Ovary (tissue), 7 donors: ENCODE measurements at regions not wholly inside any gene's neighbourhood (a gene's known extent, or its start where the extent isn't known, plus 50 kb on each side); places are given as distances from the start of the nearest gene placed in this dataset.
A peak's percentile ranks its signal among the peaks of the same experiment; 100 is the strongest.

Experiments used
- DNase-seq, 5 donors: peaks; one replicate each; pipeline ENCODE4 v3.0.0-alpha.2; 2019 to 2020
- H3K27ac ChIP-seq, 2 donors: fragments of 200-600 bp; one replicate each; pipeline versions ENCODE4 v1.5.1 to v1.8.0; 2019 to 2022
- H3K27me3 ChIP-seq: fragments of 200-600 bp; one replicate; pipeline ENCODE4 v1.8.0; 2022
- H3K36me3 ChIP-seq: fragments of 200-600 bp; sonication (generic); one replicate; pipeline ENCODE4 v1.5.1; 2019
- H3K4me1 ChIP-seq: one replicate; pipeline ENCODE4 v1.8.1; 2013; ENCODE audit warnings: mild to moderate bottlenecking, moderate library complexity; ENCODE audit not compliant: insufficient read depth
- H3K4me3 ChIP-seq: fragments of 200-600 bp; sonication (generic); one replicate; pipeline ENCODE4 v1.5.1; 2017
- H3K9me3 ChIP-seq, 2 donors: fragments of 200-600 bp in 1 of 2; sonication (generic) in 1 of 2; one replicate each; pipeline versions ENCODE4 v1.5.1 to v1.8.1; 2013 to 2019; ENCODE audit warnings: mild to moderate bottlenecking in 1 of 2, moderate library complexity in 1 of 2
- EP300 ChIP-seq: sonication (generic); formaldehyde crosslinking; IDR thresholded peaks from one replicate; pipeline ENCODE4 v1.6.1; 2017; ENCODE audit warnings: antibody characterized with exemption
- POLR2A ChIP-seq: fragments of 450-650 bp; IDR thresholded peaks from one replicate; pipeline ENCODE4 v1.6.1; 2017; ENCODE audit warnings: antibody characterized with exemption, mild to moderate bottlenecking, moderate library complexity
- WGBS, 3 donors: extraction: QIAGEN DNeasy Blood & Tissue Kit in 1 of 3; methylation state at CpG; one replicate each; pipeline versions ENCODE4 v1.1.5 to v1.1.7; 2013 to 2017; 5-methylcytosine and 5-hydroxymethylcytosine counted together
- intact Hi-C, 4 donors: fragments of 100-400 bp; cut with DNase I; formaldehyde crosslinking; loops; one replicate each; pipeline versions ENCODE4 v1.11.0 to v1.15.1; 2022 to 2023
- TF ChIP-seq, protein P1 (sequence below), 3 donors: fragments of 450-650 bp in 2 of 3; fragments of 200-600 bp in 1 of 3; IDR thresholded peaks; one replicate each; pipeline versions ENCODE4 v1.5.1 to v1.8.0; 2016 to 2022; ENCODE audit warnings: antibody characterized with exemption in 3 of 3, mild to moderate bottlenecking in 1 of 3
- donor health status: DM: no; HTN: no; CAD: no; lungs with moderate emphysema.
- donor health status: DM: no; HTN: no; CAD: no.
- donor health status: Bipolar disorder and iron deficiency.
- donor health status: DM: no; HTN: no; CAD: no.
- donor health status: DM: yes; HTN: yes; CAD: no.

DNA sequence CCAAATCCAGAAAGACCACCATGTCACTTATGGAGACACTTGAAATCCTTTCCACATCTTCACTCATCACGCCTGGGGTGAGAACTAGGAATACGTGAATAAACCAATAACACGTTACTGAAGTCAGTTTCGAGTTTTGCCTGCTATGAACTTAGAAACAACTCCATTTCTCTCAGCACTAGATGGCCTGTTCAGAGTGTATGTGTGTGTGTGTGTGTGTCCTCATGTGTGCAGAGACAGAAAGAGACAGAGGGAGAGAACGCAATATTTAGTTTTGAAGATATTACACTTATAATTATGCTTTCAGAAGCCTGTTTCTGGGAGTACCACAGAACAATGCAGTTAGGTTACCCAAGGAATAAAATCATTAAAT is 81.2 kb upstream of the CCN6 start:
- Histone ChIP-seq H3K27me3 (no peaks in the 10 kb centered on the region), H3K36me3 (no peaks in the 10 kb centered on the region), H3K4me1 (peaks cover 1% of the 10 kb centered on the region), H3K27ac (peak overlapping the region; percentile 50 to 54), H3K4me3 (peak overlapping the region; percentile 16), H3K9me3 (no peaks in the 10 kb centered on the region)
- TF ChIP-seq POLR2A (no peak), EP300 (no peak)
- TF ChIP-seq, protein P1, sequence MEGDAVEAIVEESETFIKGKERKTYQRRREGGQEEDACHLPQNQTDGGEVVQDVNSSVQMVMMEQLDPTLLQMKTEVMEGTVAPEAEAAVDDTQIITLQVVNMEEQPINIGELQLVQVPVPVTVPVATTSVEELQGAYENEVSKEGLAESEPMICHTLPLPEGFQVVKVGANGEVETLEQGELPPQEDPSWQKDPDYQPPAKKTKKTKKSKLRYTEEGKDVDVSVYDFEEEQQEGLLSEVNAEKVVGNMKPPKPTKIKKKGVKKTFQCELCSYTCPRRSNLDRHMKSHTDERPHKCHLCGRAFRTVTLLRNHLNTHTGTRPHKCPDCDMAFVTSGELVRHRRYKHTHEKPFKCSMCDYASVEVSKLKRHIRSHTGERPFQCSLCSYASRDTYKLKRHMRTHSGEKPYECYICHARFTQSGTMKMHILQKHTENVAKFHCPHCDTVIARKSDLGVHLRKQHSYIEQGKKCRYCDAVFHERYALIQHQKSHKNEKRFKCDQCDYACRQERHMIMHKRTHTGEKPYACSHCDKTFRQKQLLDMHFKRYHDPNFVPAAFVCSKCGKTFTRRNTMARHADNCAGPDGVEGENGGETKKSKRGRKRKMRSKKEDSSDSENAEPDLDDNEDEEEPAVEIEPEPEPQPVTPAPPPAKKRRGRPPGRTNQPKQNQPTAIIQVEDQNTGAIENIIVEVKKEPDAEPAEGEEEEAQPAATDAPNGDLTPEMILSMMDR (IDR thresholded peaks at IDR 0.05) = no peak
- 82 to 87% (median 86%) methylated on average over 5 of the region's 5 CpGs for WGBS, 3 donors
- no peak for DNase-seq
- intact Hi-C loops = no loop called here

DNA sequence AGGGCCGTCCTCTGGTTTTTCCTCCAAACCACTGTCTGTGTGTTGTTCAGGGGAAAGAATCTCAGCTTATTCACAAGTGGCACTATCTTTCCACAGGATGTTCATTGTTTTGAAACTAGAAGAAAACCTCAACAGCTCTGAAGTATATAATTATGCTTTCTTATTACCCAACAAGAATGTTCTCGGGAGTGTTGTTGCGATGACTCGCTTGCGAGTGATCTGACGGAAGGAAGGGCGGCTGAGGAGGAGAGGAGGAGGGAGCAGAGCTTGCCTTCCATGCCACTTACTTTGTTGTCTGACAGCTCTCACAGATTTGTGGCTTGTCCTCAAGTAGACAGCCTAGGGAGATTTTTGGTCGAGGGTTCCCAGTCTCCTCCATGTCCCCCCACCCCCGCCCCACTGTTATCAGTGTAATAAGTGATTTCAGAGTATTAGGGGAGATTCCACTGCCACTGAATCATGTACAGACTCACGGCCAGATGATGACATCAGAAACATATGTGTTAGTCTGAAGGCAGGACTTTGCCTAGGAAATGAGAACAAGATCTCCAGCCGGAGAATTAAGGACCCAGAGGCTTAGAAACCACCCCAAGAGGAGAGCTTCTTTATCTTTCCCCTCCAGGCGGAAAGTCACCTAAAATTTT is 80.7 kb upstream of the CCN6 start:
- TF ChIP-seq EP300 (no peak), POLR2A (no peak)
- TF ChIP-seq, protein P1 (IDR thresholded peaks at IDR 0.05) = no peak
- Histone ChIP-seq H3K4me1 (peaks cover 1% of the 10 kb centered on the region), H3K27ac (peak overlapping the region; percentile 50 to 54), H3K36me3 (no peaks in the 10 kb centered on the region), H3K27me3 (no peaks in the 10 kb centered on the region), H3K9me3 (no peaks in the 10 kb centered on the region), H3K4me3 (peak overlapping the region; percentile 16)
- peak; percentile 39 to 75 (median 55) for DNase-seq
- intact Hi-C loops = no loop called here
- 8 to 11% (median 9%) methylated on average over 12 of the region's 12 CpGs for WGBS, 3 donors

DNA sequence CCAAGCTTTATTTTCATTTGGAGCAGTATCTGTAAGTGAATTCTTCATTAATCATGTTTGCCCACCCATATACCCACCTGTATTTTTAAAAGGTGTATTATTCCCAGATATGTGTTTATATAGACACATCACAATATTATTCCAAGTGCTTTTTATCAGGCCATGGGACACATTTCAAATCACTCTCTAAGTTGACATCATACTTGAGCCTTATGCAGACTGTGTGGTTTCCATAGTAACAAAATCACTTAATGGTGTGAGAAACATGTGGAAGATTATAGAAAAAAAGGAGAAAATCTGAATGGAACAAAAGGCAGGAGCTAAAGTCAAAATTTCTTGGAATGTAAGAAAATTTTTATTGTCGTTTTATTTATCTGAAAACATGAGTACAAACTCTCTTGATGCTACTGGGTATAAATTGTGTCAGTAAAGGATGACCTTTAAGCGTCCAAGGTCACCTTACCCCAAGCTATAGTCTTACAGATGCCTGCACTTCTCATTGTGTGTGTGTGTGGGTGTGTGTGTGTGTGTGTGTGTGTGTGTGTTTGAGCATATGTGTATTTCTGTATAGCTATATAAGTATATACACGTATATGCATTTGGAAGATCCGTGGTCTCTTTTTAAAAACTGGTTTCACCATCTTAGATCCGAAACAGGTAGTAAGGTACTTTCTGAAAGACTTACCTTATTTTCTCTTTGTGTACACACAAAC is 79.8 kb upstream of the CCN6 start:
- Histone ChIP-seq H3K9me3 (no peaks in the 10 kb centered on the region), H3K36me3 (no peaks in the 10 kb centered on the region), H3K4me1 (peaks cover 1% of the 10 kb centered on the region), H3K27ac (peak overlapping the region in 1 of 2 donors; percentile 50), H3K27me3 (no peaks in the 10 kb centered on the region), H3K4me3 (no peak overlapping the region)
- intact Hi-C loops = no loop called here
- no peak for TF ChIP-seq EP300
- no peak for TF ChIP-seq POLR2A
- TF ChIP-seq, protein P1 (IDR thresholded peaks at IDR 0.05) = no peak
- DNase-seq = no peak
- 76 to 81% (median 80%) methylated on average over 5 of the region's 5 CpGs for WGBS, 3 donors

DNA sequence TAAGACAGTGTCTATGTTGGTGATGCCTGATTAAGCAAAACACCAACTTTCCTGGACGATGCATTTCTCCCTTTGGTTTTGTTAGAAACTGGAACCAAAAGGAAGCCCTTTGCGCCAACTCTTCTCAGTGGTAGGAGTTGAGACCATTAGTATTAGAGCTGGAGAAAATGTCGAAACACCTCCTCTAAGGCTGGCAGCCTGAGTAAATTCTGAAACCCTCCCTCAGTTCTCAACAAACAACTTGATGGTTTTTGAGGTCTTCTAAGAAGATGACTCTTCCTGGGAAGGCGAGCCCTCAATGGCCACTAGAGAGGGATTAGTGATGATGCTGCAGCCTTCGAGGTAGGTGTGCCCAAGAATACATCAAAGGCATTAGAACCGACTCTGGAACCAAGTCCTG is 78.4 kb upstream of the CCN6 start:
- 88 to 93% (median 93%) methylated on average over 6 of the region's 6 CpGs for WGBS, 3 donors
- DNase-seq = no peak
- no peaks in the 10 kb centered on the region for H3K9me3 ChIP-seq
- H3K27me3 ChIP-seq = no peaks in the 10 kb centered on the region
- H3K36me3 ChIP-seq = no peaks in the 10 kb centered on the region
- peaks cover 5% of the 10 kb centered on the region for H3K4me1 ChIP-seq
- TF ChIP-seq, protein P1 (IDR thresholded peaks at IDR 0.05) = no peak
- no peak for TF ChIP-seq EP300
- TF ChIP-seq POLR2A = no peak
- intact Hi-C loops = no loop called here
- no peak overlapping the region for H3K4me3 ChIP-seq
- no peak overlapping the region for H3K27ac ChIP-seq
